ENCODE measurements at regions not wholly inside any gene's neighbourhood (a gene's known extent, or its start where the extent isn't known, plus 50 kb on each side); places are given as distances from the start of the nearest gene placed in this dataset.
"Not testable (repeated sequence)": the region's sequence is repeated elsewhere in the genome, so short reads cannot be mapped to it uniquely, and the experiment has no call there.

DNA sequence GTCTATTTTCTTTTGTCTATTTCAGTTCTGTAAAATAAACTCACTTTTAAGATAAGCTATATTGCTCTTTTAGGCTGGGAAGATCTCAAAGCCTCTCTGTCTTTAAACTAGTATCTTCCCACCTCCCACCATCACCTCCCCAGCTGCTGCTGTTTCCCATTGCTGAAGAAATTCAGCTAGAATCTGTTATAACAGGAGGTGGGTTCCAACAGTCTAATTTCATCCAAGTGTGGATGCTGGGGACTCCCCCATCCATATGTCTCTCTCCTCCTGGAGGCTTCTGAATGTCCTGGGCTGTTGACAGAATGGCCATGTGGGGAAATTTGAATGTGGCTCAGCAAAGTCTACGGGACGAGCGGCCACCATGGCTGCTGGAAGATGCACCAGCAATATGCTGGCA lies 301.0 kb downstream of the RASEF start:
- TF ChIP-seq, protein P1, sequence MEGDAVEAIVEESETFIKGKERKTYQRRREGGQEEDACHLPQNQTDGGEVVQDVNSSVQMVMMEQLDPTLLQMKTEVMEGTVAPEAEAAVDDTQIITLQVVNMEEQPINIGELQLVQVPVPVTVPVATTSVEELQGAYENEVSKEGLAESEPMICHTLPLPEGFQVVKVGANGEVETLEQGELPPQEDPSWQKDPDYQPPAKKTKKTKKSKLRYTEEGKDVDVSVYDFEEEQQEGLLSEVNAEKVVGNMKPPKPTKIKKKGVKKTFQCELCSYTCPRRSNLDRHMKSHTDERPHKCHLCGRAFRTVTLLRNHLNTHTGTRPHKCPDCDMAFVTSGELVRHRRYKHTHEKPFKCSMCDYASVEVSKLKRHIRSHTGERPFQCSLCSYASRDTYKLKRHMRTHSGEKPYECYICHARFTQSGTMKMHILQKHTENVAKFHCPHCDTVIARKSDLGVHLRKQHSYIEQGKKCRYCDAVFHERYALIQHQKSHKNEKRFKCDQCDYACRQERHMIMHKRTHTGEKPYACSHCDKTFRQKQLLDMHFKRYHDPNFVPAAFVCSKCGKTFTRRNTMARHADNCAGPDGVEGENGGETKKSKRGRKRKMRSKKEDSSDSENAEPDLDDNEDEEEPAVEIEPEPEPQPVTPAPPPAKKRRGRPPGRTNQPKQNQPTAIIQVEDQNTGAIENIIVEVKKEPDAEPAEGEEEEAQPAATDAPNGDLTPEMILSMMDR (IDR thresholded peaks at IDR 0.05; ENCODE audit: insufficient read depth, missing control alignments), result no peak
- no peak for FAIRE-seq
- no peak for DNase-seq (ENCODE audit: insufficient read length, low spot score)

DNA sequence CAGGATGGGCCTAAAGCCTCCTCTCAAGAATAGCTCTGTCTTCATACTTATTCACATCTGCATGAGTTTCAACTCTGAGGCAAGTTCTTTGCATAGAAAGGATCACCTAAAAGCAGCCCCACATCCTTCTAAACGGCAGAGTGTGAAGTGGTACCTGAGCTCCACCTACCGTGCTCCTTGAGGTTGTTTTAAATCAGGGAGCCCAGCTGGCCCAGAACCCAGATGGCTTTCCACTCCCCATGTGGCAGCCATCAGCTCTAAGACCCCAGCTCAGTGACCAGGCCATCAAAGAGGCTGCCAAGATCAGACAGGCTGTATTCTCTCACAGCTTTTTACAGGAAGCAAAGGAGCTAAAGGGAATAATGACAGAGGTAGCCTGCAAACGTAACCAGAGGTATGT lies 299.3 kb downstream of the RASEF start:
- DNase-seq (ENCODE audit: insufficient read length, low spot score), result no peak
- TF ChIP-seq, protein P1 (IDR thresholded peaks at IDR 0.05; ENCODE audit: insufficient read depth, missing control alignments), result no peak
- no peak for FAIRE-seq

DNA sequence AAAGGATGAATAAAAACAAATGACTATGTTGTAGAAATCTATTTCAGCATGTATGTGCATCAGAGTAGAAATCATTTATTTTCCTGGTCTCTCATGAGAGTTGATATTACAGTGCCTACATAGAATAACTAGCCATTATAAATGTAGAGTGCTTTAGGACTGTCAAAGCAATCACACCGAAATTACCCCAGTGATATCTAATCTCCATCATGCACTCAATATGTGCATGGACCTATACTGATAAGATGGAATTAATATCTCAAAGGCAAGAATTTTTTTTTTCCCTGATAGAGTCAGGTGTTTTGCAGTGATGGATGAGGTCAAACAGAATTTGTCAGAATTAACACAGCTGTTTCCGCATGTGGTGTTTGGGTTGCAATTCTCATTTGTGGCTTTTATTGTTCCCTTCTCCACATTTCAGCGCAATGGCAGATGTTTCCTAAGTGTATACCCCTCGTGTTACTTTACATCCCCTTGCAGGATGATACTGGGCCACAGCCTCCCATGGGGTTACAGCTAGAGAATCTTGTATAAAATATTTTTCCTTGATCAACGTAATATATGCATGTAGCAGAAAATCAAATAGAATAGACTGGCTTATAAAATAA lies 298.8 kb downstream of the RASEF start:
- DNase-seq (ENCODE audit: insufficient read length, low spot score) (no peak), FAIRE-seq (no peak)
- TF ChIP-seq, protein P1 (IDR thresholded peaks at IDR 0.05; ENCODE audit: insufficient read depth, missing control alignments), result no peak

- not testable (repeated sequence) for DNase-seq (ENCODE audit: insufficient read length, low spot score); FAIRE-seq
Measured at GRCh38 chr9:82774707-82775231, 288.2 kb downstream of the RASEF start.

- no peak for DNase-seq (ENCODE audit: insufficient read length, low spot score)
- FAIRE-seq, result no peak
- TF ChIP-seq, protein P1 (IDR thresholded peaks at IDR 0.05; ENCODE audit: insufficient read depth, missing control alignments), result no peak
Measured at GRCh38 chr9:82776508-82776907, 286.4 kb downstream of the RASEF start.

GRCh38 chr9:82777366-82777765 lies 285.6 kb downstream of the RASEF start:
- DNase-seq (ENCODE audit: insufficient read length, low spot score), result no peak
- TF ChIP-seq, protein P1 (IDR thresholded peaks at IDR 0.05; ENCODE audit: insufficient read depth, missing control alignments), result no peak
- FAIRE-seq, result no peak

DNA sequence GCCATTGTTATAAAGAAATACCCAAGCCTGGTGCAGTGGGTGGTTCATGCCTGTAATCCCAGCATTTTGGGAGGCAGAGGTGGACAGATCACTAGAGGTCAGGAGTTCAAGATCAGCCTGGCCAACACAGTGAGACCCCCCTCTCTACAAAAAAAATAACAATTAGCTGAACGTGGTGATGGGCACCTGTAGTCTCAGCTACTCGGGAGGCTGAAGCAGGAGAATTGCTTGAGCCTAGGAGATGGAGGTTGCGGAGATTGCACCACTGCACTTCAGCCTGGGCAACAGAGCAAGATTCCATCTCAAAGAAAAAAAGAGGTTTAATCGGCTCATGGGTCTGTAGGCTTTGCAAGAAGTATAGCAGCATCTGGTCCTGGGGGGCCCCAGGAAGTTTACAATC lies 284.0 kb downstream of the RASEF start:
- not testable (repeated sequence) for FAIRE-seq; DNase-seq (ENCODE audit: insufficient read length, low spot score)

DNA sequence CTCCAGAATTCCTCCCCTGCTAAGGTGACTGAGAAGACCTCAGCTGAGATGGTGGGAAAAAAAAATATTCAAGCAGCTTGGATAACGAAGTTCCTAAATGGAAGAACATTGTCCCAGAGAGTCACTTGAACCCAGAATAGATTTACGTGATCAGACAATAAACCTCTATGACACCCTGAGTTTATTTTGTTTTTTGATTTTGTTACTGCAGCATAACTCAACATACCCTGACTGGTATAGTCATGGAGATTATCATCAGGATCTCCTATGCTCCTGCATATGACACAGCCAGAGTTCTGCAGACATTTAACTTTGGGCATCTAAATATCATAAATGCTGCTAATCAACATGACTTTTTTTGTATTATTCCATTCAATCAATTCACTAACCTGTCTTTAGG lies 282.9 kb downstream of the RASEF start:
- no peak for DNase-seq (ENCODE audit: insufficient read length, low spot score)
- TF ChIP-seq, protein P1 (IDR thresholded peaks at IDR 0.05; ENCODE audit: insufficient read depth, missing control alignments), result no peak
- FAIRE-seq, result no peak

Measured in D721Med (cell line).